Neural cell (in vitro differentiated cells): ENCODE measurements at regions not wholly inside any gene's neighbourhood (a gene's known extent, or its start where the extent isn't known, plus 50 kb on each side); places are given as distances from the start of the nearest gene placed in this dataset.

ENCODE experiments used
- CTCF ChIP-seq: fragments of 450-650 bp; IDR thresholded peaks from 2 replicates; pipeline ENCODE4 v1.5.1; 2014; ENCODE audit warnings: antibody characterized with exemption, mild to moderate bottlenecking, moderate library complexity; ENCODE audit not compliant: poor library complexity, severe bottlenecking
- MXI1 ChIP-seq: fragments of 450-650 bp; conservative IDR thresholded peaks from 2 replicates; pipeline ENCODE4 v1.6.1; 2014; ENCODE audit warnings: antibody characterized with exemption, mild to moderate bottlenecking; ENCODE audit not compliant: poor library complexity, severe bottlenecking
- RAD21 ChIP-seq: fragments of 450-650 bp; conservative IDR thresholded peaks from 2 replicates; pipeline ENCODE4 v1.6.1; 2014; ENCODE audit warnings: antibody characterized with exemption, mild to moderate bottlenecking, moderate library complexity
- TAF1 ChIP-seq: IDR thresholded peaks from 2 replicates; pipeline ENCODE4 v1.6.1; 2012; ENCODE audit warnings: low read depth
- TF ChIP-seq, protein P1 (sequence below): IDR thresholded peaks from 2 replicates; pipeline ENCODE4 v1.6.1; 2012; ENCODE audit warnings: borderline replicate concordance

- TF ChIP-seq RAD21: no peak
- TF ChIP-seq, protein P1, sequence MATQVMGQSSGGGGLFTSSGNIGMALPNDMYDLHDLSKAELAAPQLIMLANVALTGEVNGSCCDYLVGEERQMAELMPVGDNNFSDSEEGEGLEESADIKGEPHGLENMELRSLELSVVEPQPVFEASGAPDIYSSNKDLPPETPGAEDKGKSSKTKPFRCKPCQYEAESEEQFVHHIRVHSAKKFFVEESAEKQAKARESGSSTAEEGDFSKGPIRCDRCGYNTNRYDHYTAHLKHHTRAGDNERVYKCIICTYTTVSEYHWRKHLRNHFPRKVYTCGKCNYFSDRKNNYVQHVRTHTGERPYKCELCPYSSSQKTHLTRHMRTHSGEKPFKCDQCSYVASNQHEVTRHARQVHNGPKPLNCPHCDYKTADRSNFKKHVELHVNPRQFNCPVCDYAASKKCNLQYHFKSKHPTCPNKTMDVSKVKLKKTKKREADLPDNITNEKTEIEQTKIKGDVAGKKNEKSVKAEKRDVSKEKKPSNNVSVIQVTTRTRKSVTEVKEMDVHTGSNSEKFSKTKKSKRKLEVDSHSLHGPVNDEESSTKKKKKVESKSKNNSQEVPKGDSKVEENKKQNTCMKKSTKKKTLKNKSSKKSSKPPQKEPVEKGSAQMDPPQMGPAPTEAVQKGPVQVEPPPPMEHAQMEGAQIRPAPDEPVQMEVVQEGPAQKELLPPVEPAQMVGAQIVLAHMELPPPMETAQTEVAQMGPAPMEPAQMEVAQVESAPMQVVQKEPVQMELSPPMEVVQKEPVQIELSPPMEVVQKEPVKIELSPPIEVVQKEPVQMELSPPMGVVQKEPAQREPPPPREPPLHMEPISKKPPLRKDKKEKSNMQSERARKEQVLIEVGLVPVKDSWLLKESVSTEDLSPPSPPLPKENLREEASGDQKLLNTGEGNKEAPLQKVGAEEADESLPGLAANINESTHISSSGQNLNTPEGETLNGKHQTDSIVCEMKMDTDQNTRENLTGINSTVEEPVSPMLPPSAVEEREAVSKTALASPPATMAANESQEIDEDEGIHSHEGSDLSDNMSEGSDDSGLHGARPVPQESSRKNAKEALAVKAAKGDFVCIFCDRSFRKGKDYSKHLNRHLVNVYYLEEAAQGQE: no peak
- no peak for TF ChIP-seq TAF1
- TF ChIP-seq CTCF: no peak
- TF ChIP-seq MXI1: no peak
Observed at GRCh38 chr4:100340512-100341485, 150.5 kb upstream of the DDIT4L start.
